Endometrium (tissue), 2 donors: ENCODE measurements at regions not wholly inside any gene's neighbourhood (a gene's known extent, or its start where the extent isn't known, plus 50 kb on each side); places are given as distances from the start of the nearest gene placed in this dataset.

Source experiments
- FAIRE-seq: peaks from 2 replicates; lab custom pipeline; 2012; peaks lifted over from hg19 to GRCh38; lab: Jason Lieb, UNC
- donor health status: control.
- donor health status: control.

- no peak for FAIRE-seq
These were observed 125.3 kb downstream of the TSHZ3 start for GRCh38 chr19:31223740-31224534.

- no peak for FAIRE-seq
These were observed 128.7 kb downstream of the TSHZ3 start for GRCh38 chr19:31220540-31220939.

DNA sequence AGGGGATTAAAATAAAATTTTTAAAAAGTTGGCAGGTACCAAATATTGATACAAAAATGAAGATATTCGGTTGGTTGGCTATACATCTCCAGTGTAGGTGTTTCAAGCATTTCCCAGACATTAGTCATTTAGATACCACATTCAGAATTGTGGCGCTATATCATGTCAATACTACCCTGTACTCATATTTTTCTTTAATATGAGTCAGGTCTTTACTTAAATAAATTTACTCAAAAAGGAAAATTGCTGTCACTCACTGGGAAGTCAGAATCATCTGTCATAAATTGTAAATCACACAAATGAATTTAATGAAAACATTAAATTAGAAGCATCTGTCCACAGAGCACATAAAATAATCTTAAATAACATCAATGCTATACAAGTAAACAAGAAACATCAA, 134.2 kb downstream of the TSHZ3 start:
- FAIRE-seq, result peak; percentile 51

- no peak for FAIRE-seq
These were observed 135.2 kb downstream of the TSHZ3 start for GRCh38 chr19:31214086-31214485.

GRCh38 chr19:31211088-31211487, 138.1 kb downstream of the TSHZ3 start:
- FAIRE-seq, result no peak

GRCh38 chr19:31205887-31206518, 143.2 kb downstream of the TSHZ3 start:
- no peak for FAIRE-seq

DNA sequence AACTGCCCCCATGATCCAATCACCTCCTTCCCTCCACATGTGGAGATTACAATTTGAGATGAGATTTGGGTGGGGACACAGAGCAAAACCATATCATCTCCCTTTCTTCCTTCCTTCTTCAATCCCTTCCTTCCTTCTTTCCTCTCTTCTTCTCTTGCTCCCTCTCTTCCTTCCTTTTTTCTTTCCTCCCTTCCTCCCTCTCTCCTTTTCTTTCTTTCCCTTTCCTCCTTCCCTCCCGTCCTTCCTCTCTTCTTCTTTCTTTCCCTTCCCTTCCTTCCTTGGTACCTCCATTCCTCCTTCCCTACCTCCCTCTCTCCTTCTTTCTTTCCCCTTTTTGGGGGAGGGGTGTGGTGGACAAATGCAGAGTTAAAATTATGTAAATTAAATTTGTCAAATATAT, 145.1 kb downstream of the TSHZ3 start:
- FAIRE-seq, result no peak

GRCh38 chr19:31185261-31185660, 164.0 kb downstream of the TSHZ3 start:
- FAIRE-seq, result no peak

- FAIRE-seq, result no peak
These were observed 167.7 kb downstream of the TSHZ3 start for GRCh38 chr19:31181535-31181934.

GRCh38 chr19:31180907-31181306, 168.3 kb downstream of the TSHZ3 start:
- no peak for FAIRE-seq

GRCh38 chr19:31179471-31179852, 169.8 kb downstream of the TSHZ3 start:
- FAIRE-seq, result no peak

DNA sequence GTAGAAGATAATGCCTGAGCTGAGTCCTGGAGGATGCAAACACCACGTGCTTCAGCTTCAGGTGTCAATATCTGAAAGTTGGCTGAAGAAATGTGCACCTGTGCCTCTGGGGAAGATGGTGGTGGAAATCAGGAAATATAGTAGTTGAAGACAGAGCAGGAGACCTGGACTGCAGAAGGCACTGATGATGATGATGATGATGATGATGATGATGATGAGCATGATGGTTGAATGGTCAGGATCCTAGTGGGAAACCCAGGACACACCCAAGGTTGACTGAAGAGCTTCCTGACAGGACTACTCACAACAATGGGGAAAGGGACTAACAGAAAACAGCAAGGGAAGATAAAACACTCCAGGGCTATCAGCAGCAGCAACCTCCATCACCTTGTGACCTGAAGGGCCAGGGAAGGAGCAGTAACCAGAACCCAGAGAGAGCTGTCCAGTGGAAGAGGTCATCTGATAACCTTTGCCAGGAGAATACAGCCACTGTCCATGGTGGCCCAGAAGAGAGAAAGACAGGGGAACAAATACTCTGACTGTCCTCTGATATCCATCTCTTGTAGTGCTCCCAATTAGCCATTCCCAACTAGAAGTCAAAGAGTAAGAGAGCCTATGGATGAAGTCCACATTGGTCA, 170.3 kb downstream of the TSHZ3 start:
- FAIRE-seq, result no peak

GRCh38 chr19:31177246-31177645, 172.0 kb downstream of the TSHZ3 start:
- FAIRE-seq, result no peak

DNA sequence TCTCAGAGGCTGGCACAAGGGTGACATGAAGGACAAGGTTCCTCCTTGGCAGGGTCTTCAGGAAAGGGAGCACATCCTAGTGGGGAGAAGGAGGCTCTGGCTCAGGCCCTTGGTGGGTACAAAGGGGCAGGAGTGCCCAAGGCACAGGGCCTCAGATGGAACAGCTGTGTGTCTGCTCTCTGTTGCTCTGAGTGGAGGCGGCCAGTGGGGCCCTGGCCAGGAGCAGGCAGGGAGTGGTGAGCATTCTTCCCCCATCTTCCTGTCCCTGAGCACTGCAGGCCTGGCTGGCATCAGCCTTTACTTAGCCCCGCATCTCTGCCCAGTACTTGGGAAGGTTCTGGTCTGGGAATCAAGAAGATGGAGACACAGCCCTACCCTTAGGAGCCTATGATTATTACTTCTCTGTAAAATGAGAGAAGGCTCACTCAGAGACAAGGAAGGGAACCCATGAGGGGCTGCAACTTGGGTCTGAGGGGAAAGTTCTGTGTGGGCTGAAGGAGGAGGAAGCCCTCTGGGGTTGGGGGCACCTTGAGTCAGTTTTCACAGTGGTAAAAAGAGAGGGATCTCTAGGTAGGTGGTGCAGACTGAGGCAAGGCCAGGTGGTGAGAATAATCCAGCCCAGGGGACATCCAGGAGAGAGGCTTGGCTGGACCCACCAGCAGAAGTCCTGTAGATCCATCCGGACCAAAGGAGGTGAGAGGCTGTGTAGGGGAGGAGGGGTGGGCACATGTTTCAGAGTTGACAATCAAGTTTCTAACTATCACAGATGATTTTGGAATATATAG, 173.5 kb downstream of the TSHZ3 start:
- no peak for FAIRE-seq

DNA sequence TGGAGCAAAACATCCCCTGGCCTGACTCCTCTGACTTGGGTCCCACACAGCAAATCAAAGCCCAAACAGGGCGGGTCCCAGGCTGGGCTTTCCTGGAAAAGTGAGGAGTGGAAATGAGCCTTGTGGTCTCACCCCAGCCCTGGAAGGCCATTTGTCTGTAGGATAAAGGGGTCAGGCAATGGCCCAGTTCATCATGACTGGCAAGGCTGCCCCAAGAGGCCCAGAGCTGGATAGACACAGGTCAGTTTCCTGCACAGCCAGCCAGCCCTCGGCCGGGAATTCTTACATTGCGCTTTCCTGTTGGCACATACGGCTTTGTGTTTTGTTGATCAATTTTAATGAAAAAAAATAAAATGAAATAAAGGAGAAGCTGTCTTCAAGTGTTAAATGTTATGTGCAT, 174.3 kb downstream of the TSHZ3 start:
- no peak for FAIRE-seq

DNA sequence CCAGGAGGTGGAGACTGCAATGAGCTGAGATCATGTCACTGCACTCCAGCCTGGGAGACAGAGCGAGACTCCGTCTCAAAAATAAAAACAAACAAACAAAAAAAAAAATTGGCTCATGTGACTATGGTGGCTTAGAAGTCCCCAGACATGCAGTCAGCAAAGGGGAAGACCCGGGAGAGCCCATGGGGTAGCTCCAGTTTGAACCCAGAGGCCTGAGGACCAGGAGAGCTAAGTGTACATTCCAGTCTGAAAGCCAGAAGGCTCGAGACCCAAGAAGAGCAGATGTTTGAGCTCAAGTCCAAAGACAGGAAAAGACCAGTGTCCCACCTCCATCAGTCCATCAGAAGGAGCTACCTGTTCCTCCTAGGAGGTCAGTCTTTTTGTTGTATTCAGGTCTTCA, 175.2 kb downstream of the TSHZ3 start:
- FAIRE-seq, result no peak

- FAIRE-seq, result no peak
These were observed 177.3 kb downstream of the TSHZ3 start for GRCh38 chr19:31171936-31172335.

DNA sequence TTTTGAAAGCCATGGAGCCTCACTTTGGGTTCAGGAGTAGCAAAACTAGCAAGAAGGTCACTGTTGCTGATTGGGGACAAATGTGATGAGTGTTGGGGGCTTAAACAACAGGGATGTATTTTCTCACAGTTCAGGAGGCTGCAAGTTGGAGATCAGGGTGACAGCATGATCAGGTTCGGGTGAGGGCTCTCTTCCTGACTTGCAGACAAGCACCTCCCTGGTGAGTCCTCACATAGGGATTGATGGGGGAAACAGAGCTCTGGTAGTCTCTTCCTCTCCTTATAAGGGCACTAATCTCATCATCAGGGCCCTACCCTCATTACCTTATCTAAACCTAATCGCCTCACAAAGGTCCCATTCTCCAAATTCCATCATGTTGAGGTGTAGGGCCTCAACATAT, 179.2 kb downstream of the TSHZ3 start:
- FAIRE-seq, result no peak

DNA sequence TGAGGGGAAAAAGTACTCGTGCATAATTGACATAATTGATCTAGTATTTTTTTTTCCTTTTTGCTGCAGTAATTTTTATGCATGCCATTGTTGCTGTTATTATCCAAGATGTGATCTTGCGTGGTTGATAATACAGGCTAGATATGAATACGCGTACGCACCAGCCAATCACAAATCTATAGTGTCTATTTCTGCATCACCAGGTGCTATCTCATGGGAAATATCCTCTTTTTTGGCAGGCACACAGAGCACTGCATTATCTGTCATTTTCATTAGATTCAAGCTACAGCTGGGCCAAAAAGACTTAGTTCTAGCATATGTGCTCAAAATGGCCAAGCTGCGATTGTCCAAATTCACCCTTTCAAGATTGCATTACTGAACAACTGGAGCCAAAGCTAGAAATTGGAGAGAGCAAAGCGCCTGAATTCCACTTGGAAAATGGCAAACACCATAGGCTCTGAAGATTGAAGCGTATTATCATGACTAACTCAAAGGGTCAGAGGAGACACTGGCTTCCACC, 181.1 kb downstream of the TSHZ3 start:
- FAIRE-seq, result no peak

- no peak for FAIRE-seq
These were observed 181.5 kb downstream of the TSHZ3 start for GRCh38 chr19:31167690-31168089.

- no peak for FAIRE-seq
These were observed 183.0 kb downstream of the TSHZ3 start for GRCh38 chr19:31166206-31166605.

GRCh38 chr19:31164791-31165251, 184.4 kb downstream of the TSHZ3 start:
- no peak for FAIRE-seq
